GM23338 (cell line): ENCODE measurements at regions not wholly inside any gene's neighbourhood (a gene's known extent, or its start where the extent isn't known, plus 50 kb on each side); places are given as distances from the start of the nearest gene placed in this dataset.
A peak's percentile ranks its signal among the peaks of the same experiment; 100 is the strongest.

ENCODE experiments used
- ATAC-seq: fragments of 200-7000 bp; cut with Tn5 transposase; 3 replicates; pipeline ENCODE4 v1.9.1; 2020
- DNase-seq: peaks from one replicate; pipeline ENCODE4 v3.0.0-alpha.2; 2015; ENCODE audit warnings: low spot score
- H2AFZ ChIP-seq: fragments of 200-600 bp; sonication (generic); 2 replicates; pipeline ENCODE4 v1.8.0; 2016; ENCODE audit warnings: antibody characterized with exemption, mild to moderate bottlenecking, moderate library complexity
- H3F3A ChIP-seq: fragments of 200-600 bp; sonication (generic); replicated peaks from 2 replicates; pipeline ENCODE4 v1.8.0; 2017; ENCODE audit warnings: antibody characterized with exemption, mixed run types, low read depth
- H3K27ac ChIP-seq: fragments of 200-600 bp; sonication (generic); 2 replicates; pipeline ENCODE4 v1.6.1; 2016; ENCODE audit warnings: low read depth
- H3K27me3 ChIP-seq: fragments of 200-600 bp; sonication (generic); 2 replicates; pipeline ENCODE4 v1.8.0; 2016; ENCODE audit warnings: mild to moderate bottlenecking, mixed run types, moderate library complexity; ENCODE audit not compliant: insufficient read depth
- H3K36me3 ChIP-seq: fragments of 200-600 bp; sonication (generic); 2 replicates; pipeline ENCODE4 v1.8.0; 2016; ENCODE audit warnings: mild to moderate bottlenecking; ENCODE audit not compliant: insufficient read depth
- H3K4me1 ChIP-seq: fragments of 200-600 bp; sonication (generic); 2 replicates; pipeline ENCODE4 v1.8.0; 2016; ENCODE audit warnings: mild to moderate bottlenecking, moderate library complexity; ENCODE audit not compliant: insufficient read depth
- H3K4me2 ChIP-seq: fragments of 200-600 bp; sonication (generic); 2 replicates; pipeline ENCODE4 v1.7.1; 2017; ENCODE audit warnings: mixed run types
- H3K4me3 ChIP-seq: fragments of 200-600 bp; sonication (generic); 2 replicates; pipeline ENCODE4 v1.6.1; 2016; ENCODE audit warnings: mixed run types
- H3K79me2 ChIP-seq: fragments of 200-600 bp; sonication (generic); replicated peaks from 2 replicates; pipeline ENCODE4 v1.8.0; 2017; ENCODE audit warnings: mild to moderate bottlenecking; ENCODE audit not compliant: insufficient read depth
- H3K9me2 ChIP-seq: fragments of 200-600 bp; sonication (generic); 2 replicates; pipeline ENCODE4 v1.8.0; 2017; ENCODE audit not compliant: insufficient read depth
- H4K20me1 ChIP-seq: fragments of 200-600 bp; sonication (generic); replicated peaks from 2 replicates; pipeline ENCODE4 v1.8.0; 2017; ENCODE audit warnings: mild to moderate bottlenecking; ENCODE audit not compliant: insufficient read depth
- H3K27ac Mint-ChIP-seq: 2 replicates; pipeline ENCODE4 v1.8.0; 2020; ENCODE audit warnings: inconsistent platforms, mild to moderate bottlenecking, moderate library complexity, mixed read lengths
- H3K27me3 Mint-ChIP-seq: 3 replicates; pipeline ENCODE4 v1.8.0; 2022; ENCODE audit warnings: low read depth, mild to moderate bottlenecking, moderate library complexity, mixed read lengths, inconsistent platforms; ENCODE audit not compliant: insufficient read depth, poor library complexity
- H3K36me3 Mint-ChIP-seq: 3 replicates; pipeline ENCODE4 v1.8.0; 2021; ENCODE audit warnings: low read depth, mild to moderate bottlenecking, inconsistent platforms, moderate library complexity, mixed read lengths
- H3K4me1 Mint-ChIP-seq: 3 replicates; pipeline ENCODE4 v1.8.0; 2020; ENCODE audit warnings: mild to moderate bottlenecking, inconsistent platforms, mixed read lengths
- H3K4me3 Mint-ChIP-seq: 3 replicates; pipeline ENCODE4 v1.8.0; 2021; ENCODE audit warnings: moderate library complexity, mild to moderate bottlenecking, inconsistent platforms, mixed read lengths
- H3K9me3 Mint-ChIP-seq: 3 replicates; pipeline ENCODE4 v1.8.0; 2020; ENCODE audit warnings: moderate library complexity, mild to moderate bottlenecking, inconsistent platforms, mixed read lengths
- CREB1 ChIP-seq: fragments of 250-450 bp; sonication (Bioruptor Pico); IDR thresholded peaks from 2 replicates; pipeline ENCODE4 v1.5.0; 2020; ENCODE audit warnings: low read depth, mild to moderate bottlenecking, moderate library complexity
- EZH2 ChIP-seq: fragments of 200-600 bp; sonication (generic); IDR thresholded peaks from one replicate; pipeline ENCODE4 v1.8.0; 2017; ENCODE audit warnings: antibody characterized with exemption, mild to moderate bottlenecking, low read depth; ENCODE audit not compliant: unreplicated experiment
- EZH2phosphoT487 ChIP-seq: fragments of 200-600 bp; sonication (generic); IDR thresholded peaks from one replicate; pipeline ENCODE4 v1.8.1; 2018; ENCODE audit warnings: antibody characterized with exemption; ENCODE audit not compliant: unreplicated experiment
- JUNB ChIP-seq: IDR thresholded peaks from one replicate; pipeline ENCODE4 v1.6.1; 2016; ENCODE audit warnings: antibody characterized with exemption; ENCODE audit not compliant: unreplicated experiment
- NANOG ChIP-seq: IDR thresholded peaks from 2 replicates; pipeline ENCODE4 v1.6.1; 2016; ENCODE audit warnings: antibody characterized with exemption, borderline replicate concordance
- POLR2AphosphoS5 ChIP-seq: IDR thresholded peaks from 2 replicates; pipeline ENCODE4 v1.6.1; 2016; ENCODE audit warnings: antibody characterized with exemption, low read depth
- STAT1 ChIP-seq: IDR thresholded peaks from one replicate; pipeline ENCODE4 v1.6.1; 2016; ENCODE audit warnings: antibody characterized with exemption; ENCODE audit not compliant: unreplicated experiment
- ZNF114 ChIP-seq: fragments of 250-450 bp; sonication (Bioruptor Pico); IDR thresholded peaks from 2 replicates; pipeline ENCODE4 v1.5.0; 2020; ENCODE audit warnings: mild to moderate bottlenecking, moderate library complexity
- ZNF331 ChIP-seq: fragments of 250-450 bp; sonication (Bioruptor Pico); IDR thresholded peaks from 2 replicates; pipeline ENCODE4 v1.5.0; 2020; ENCODE audit warnings: low read depth, mild to moderate bottlenecking, moderate library complexity
- TF ChIP-seq, protein P1 (sequence below), 2 experiments: fragments of 200-600 bp in 1 of 2; sonication (generic) in 1 of 2; conservative IDR thresholded peaks; 2 replicates each; pipeline versions ENCODE4 v1.5.1 to v1.6.1; 2016 to 2017; ENCODE audit warnings: antibody characterized with exemption in 2 of 2, low read depth in 2 of 2, mild to moderate bottlenecking in 2 of 2, moderate library complexity in 1 of 2

- TF ChIP-seq NANOG = no peak
- TF ChIP-seq EZH2 = no peak
- no peak for TF ChIP-seq EZH2phosphoT487
- no peak for TF ChIP-seq ZNF331
- no peak for TF ChIP-seq ZNF114 (CRISPR knock-in tag)
- no peak for TF ChIP-seq CREB1 (CRISPR knock-in tag)
Measured at GRCh38 chr20:52845044-52845443, 127.1 kb upstream of the TSHZ2 start (continued).

DNA sequence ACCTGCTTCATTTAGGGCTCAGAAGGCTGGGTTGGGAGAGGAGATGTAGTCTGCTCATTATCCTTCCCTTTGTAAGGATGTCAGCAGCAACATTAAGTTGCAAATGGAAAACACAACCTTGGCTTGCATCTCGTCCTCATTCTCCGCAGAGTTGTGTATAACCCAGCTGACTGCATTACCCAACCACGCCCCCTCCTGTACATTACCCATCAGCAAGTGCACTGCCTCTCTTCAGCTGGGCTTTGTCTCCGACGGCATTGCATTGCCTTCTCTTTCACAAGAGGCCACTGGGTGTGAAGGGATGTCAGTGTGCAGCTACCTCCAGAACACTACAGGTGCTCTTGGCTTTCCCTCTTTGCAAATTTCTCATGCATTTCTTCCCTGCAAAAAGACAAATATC is 128.7 kb upstream of the TSHZ2 start:
- H3K4me1 Mint-ChIP-seq = peaks cover 10% of the 10 kb centered on the region
- ATAC-seq (peak; percentile 41), DNase-seq (peak; percentile 35)
- H3K27ac ChIP-seq = no peak overlapping the region
- H2AFZ ChIP-seq = 0 out of 2 replicates have a peak overlapping the region, but pooled peaks have one; percentile 52
- H3K9me2 ChIP-seq = no peaks in the 10 kb centered on the region; the same call in 1 of the 2 replicates
- no peak for TF ChIP-seq CREB1 (CRISPR knock-in tag)
- TF ChIP-seq, protein P1, sequence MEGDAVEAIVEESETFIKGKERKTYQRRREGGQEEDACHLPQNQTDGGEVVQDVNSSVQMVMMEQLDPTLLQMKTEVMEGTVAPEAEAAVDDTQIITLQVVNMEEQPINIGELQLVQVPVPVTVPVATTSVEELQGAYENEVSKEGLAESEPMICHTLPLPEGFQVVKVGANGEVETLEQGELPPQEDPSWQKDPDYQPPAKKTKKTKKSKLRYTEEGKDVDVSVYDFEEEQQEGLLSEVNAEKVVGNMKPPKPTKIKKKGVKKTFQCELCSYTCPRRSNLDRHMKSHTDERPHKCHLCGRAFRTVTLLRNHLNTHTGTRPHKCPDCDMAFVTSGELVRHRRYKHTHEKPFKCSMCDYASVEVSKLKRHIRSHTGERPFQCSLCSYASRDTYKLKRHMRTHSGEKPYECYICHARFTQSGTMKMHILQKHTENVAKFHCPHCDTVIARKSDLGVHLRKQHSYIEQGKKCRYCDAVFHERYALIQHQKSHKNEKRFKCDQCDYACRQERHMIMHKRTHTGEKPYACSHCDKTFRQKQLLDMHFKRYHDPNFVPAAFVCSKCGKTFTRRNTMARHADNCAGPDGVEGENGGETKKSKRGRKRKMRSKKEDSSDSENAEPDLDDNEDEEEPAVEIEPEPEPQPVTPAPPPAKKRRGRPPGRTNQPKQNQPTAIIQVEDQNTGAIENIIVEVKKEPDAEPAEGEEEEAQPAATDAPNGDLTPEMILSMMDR (conservative IDR thresholded peaks at IDR 0.05; ENCODE audit: low read depth in 2 of 2) = peak in 1 of 2 experiments; percentile 46; a peak in 3 of 4 replicates
- H3K27ac Mint-ChIP-seq = no peak overlapping the region
- peaks cover 3% of the 10 kb centered on the region for H3K27me3 Mint-ChIP-seq
- no peaks in the 10 kb centered on the region for H4K20me1 ChIP-seq
- no peaks in the 10 kb centered on the region for H3K36me3 Mint-ChIP-seq
- no peaks in the 10 kb centered on the region for H3K79me2 ChIP-seq
- H3K4me3 Mint-ChIP-seq = no peak overlapping the region
- H3K27me3 ChIP-seq = no peaks in the 10 kb centered on the region
- no peaks in the 10 kb centered on the region for H3K36me3 ChIP-seq
- H3F3A ChIP-seq = no peaks in the 10 kb centered on the region
- 0 out of 2 replicates have a peak, but pooled peaks cover 4% of the 10 kb centered on the region for H3K4me1 ChIP-seq
- H3K4me2 ChIP-seq = no peak overlapping the region
- H3K4me3 ChIP-seq = no peak overlapping the region
- H3K9me3 Mint-ChIP-seq = no peaks in the 10 kb centered on the region; the same call in 2 of the 3 replicates

GRCh38 chr20:52841003-52841402 is 131.2 kb upstream of the TSHZ2 start:
- no peak for ATAC-seq
- Histone ChIP-seq H3K4me1 (0 out of 2 replicates have a peak, but pooled peaks cover 4% of the 10 kb centered on the region), H3K36me3 (no peaks in the 10 kb centered on the region), H3K4me2 (no peak overlapping the region), H3K4me3 (no peak overlapping the region), H3K27me3 (no peaks in the 10 kb centered on the region), H3K79me2 (no peaks in the 10 kb centered on the region), H3K27ac (no peak overlapping the region), H3K9me2 (no peaks in the 10 kb centered on the region), H2AFZ (no peak overlapping the region), H3F3A (no peaks in the 10 kb centered on the region), H4K20me1 (no peaks in the 10 kb centered on the region)
- no peak overlapping the region; the same call in 1 of the 2 replicates for H3K27ac Mint-ChIP-seq
- H3K4me1 Mint-ChIP-seq = peaks cover 7% of the 10 kb centered on the region
- no peak for DNase-seq
- H3K4me3 Mint-ChIP-seq = no peak overlapping the region
- TF ChIP-seq POLR2AphosphoS5 (no peak), JUNB (no peak), CREB1 (CRISPR knock-in tag) (no peak), ZNF114 (CRISPR knock-in tag) (no peak), STAT1 (no peak), NANOG (no peak), EZH2 (no peak)
- TF ChIP-seq, protein P1 (conservative IDR thresholded peaks at IDR 0.05; ENCODE audit: low read depth in 2 of 2) = no peak
- H3K36me3 Mint-ChIP-seq = no peaks in the 10 kb centered on the region
- H3K9me3 Mint-ChIP-seq = no peaks in the 10 kb centered on the region; the same call in 2 of the 3 replicates
- H3K27me3 Mint-ChIP-seq = peaks cover 3% of the 10 kb centered on the region
